NCI-H2171 treated with DMSO at 0.1 percent for 48 hours (cell line): ENCODE measurements at regions not wholly inside any gene's neighbourhood (a gene's known extent, or its start where the extent isn't known, plus 50 kb on each side); places are given as distances from the start of the nearest gene placed in this dataset.

Experiments
- DNase-seq: peaks from one replicate; lab custom pipeline; 2025; lab: John Stamatoyannopoulos, UW

DNA sequence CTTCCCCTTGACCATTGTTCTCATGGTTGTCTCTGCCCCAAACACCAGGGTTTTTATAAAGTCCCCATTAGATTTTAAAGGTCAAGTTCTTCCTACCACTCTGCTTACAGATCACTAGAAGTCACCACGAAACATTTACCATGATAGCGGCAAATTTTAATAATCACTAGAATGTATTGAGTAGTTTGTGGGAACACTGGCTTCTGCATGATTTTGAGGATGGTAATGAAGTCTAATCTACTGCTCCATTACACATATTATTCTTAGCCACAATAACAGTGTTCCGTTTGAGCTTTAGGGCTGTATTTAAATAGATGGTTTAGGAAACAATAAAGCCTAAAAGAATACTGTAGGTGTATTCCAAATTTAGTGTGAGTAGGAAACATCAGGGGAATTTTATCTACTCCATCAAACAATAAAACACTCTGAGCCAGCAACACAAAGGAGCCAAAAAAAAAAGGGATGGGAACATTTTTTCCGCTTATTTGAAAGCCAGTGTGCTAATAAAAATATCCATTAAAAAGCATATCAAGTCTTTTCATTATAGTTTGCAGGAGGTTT lies 49.7 kb downstream of the KLF12 start:
- DNase-seq = no peak

DNA sequence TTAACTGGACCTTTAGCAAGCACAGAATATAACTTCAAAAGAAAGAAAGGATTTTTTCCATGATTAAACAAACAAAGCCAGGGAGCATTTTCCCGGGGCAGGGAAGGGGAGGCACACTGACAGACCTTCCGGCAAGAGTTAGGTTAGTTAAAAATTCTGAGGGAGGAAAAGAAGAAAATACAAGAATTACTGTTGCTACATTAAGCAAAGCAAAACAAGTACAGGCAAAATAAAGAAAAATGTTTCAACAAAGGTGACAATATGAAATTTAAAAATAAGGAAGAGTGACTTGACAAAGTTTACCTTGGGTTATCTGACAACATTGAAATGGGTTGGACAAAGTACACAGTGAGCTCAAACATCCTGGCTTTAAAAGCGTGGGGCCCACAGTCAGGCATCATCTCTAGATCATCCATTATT lies 51.5 kb downstream of the KLF12 start:
- no peak for DNase-seq

DNA sequence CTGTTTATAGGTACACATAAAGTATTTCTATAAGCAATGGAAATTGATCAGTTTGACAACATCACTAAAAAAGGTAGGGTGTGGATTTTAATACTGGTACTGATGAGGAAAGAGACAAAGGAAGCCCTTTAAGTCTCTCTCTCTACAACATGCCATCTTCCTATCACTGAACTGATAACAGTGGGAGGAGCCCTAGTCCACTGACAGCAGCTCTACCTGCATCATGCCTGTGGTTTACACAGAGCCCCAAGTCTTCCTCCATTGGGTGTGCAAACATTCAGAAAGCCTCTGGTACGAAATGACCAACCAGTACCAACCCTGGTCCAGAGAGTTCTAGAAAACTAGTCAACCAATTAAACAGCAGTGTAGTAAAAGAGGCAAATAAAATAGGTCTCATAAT lies 53.4 kb downstream of the KLF12 start:
- no peak for DNase-seq

DNA sequence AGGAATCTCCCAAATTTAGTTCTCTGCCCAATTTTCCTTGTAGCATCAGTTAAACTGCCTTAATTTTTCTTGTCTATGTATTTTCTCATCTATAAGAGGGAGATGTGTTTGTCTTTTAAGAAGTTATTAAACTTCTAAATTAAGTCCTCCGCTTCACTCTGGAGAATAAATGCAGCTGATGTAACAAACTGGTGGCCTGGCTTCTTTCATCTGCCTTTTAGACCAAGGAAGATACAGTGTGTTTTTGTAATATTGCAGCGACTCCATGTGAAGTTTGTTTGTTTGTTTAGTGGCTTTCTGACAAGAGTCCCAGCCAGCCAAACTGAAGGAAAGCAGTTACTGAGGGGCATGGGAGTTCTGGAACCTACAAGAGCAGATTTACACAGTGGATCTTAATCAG lies 56.4 kb downstream of the KLF12 start:
- no peak for DNase-seq

DNA sequence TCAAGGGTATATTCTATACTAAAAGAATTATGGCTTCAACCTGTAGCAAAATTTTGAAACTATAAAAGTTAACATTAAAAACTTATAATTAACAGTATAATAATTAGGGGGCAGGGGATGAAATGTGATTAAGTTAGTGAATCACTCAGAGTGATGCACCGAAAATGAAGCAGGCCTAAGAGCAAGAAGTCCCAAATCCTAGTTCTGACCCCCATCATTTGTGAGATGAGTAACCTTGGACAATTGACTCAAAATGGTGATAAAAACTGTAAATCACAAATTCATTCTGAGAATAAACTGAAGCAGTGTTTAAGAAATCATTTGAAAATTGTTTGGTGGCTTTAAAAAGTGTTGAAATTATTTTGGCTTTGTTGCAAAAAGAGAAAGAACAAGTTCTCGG lies 56.8 kb downstream of the KLF12 start:
- DNase-seq = no peak

DNA sequence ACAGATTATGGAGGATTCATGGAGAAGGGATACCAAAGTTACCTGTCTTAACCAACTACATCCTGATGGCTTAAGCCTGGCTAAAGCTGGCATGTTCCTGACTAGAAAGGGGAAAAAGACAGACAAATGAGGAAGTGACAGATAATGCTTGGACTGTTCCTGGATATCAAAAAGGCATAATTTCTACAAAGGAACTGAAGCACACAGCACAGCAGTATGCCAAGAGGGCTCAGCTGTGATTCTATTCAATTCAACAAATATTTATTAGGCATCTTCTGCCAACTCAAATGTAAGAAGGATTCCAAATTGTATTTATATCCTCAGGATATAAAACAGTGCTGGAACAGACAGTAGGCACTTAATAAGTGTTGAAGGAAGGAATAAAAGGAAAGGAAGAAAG lies 59.5 kb downstream of the KLF12 start:
- no peak for DNase-seq

DNA sequence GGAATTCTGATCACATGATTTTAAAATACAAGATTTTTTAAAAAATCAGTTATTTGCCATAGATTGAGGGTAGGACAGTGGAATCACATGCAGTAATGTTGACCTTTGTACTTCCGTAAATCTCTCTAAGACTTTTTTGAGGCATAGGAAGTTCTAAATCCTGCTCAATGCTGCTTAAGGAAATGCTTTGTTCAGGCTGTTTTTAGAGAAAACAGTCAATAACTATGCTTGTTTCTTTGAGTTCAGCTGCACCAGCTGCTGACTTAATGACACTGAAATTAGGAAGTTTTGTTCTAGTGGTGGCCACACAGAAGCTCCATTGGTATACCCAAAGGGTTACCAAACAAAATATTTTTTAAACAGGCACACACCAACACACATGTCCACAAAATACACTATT lies 60.9 kb downstream of the KLF12 start:
- DNase-seq = no peak

DNA sequence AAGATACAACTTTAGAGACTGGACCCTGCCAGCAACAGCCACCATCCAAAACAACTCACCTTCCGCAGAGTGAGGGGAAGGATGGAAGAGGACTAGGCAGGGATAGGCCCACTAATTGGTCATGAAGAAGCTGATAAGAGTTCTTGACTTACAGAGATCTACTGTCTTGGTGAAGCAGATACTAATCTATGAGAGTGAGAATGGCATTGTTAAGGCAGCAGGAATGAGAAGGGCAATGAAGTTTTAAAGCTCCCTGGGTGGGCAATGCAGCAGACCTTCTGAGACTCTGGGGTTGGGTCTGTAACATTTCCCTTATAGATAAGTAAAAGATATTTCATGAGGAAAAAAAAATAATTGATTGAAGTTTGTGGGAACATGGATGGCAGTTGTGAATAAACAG lies 63.7 kb downstream of the KLF12 start:
- DNase-seq = no peak

DNA sequence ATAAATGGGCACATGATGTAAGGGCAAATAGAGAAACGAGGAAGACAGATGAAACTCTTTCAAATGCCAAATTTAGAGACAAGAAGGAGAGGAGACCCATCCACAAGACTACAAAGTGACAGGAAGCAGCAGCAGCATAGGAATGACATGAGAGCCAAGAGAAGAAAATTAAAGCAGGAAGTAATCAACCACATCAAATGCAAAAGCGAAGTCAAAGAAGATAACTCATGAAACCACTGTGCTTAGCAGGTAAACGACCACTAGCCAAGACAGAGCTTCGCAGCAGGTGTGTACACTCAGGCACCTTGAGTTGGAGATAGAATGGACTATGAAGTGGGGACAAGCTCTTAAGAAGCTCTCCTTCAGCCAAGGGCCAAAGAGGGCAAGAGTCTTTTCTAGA lies 64.1 kb downstream of the KLF12 start:
- DNase-seq = no peak

DNA sequence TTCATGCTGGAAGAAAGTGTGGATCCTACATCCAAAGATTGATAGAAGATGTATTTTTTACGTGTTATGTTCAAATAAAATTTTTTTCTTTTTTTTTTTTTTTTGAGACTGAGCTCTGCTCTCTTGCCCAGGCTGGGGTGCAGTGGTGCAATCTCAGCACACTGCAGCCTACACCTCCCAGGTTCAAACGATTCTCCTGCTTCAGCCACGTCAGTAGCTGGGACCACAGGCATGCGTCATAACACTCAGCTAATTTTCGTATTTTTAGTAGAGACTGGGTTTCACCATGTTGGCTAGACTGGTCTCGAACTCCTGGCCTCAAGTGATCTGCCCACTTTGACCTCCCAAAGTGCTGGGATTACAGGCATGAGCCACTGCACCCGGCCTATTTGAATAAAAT lies 65.7 kb downstream of the KLF12 start:
- DNase-seq = no peak

DNA sequence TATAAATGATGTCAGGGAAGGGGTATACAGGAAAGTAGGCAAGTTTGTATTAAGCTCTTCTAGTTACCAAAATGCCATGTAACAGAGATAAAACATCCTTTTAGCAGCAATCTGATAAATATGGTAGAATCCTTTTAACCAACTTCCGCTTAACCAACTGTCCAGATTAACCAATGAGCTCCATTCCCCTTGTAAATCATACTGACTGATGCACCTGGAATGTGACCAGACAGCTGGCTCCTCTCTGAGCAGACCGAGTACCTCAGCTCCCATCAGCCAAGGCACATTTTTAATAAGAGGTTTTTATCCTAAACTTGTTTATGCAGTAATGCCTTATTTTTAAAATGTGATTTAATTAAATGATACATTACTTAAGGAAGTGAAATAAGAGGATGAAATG lies 66.4 kb downstream of the KLF12 start:
- DNase-seq = peak; percentile 11

DNA sequence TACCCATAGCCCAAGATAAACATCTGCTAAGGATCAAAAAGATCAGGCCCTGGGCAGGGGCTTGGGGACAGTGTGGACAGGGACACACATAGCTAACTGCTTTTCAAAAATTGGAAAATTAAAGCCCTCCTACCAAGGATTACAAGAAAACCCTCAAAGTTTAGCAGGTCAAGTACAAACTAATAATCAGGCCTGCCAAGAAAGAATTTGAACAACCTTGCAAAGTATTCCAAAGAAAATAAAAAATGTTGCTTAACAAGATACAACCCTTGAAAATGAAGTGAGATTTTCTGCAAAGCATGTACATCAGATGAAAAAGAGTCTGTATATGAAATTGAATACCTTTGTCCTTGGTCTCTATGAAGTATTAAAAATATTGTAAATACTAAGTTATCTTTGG lies 67.3 kb downstream of the KLF12 start:
- no peak for DNase-seq

DNA sequence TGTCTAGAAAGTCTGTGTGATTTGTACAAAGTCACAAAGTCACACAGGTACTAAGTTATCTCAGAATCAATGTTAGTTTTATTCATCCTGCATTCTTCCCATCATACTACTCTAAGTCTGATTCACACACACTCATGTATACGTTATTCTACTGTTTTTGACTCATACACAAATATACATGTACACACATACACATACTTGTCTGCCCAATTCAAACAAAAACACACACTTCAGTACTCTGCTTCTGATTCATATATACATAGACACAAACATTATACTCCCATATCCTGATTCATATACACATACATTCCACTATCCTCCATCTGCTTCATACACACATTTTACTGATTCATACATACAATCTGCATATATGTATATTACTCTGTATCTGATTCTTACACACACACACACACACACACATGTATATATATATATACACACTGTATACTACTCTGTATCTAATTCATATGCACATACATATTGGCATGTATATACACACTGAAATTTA lies 69.3 kb downstream of the KLF12 start:
- no peak for DNase-seq

DNA sequence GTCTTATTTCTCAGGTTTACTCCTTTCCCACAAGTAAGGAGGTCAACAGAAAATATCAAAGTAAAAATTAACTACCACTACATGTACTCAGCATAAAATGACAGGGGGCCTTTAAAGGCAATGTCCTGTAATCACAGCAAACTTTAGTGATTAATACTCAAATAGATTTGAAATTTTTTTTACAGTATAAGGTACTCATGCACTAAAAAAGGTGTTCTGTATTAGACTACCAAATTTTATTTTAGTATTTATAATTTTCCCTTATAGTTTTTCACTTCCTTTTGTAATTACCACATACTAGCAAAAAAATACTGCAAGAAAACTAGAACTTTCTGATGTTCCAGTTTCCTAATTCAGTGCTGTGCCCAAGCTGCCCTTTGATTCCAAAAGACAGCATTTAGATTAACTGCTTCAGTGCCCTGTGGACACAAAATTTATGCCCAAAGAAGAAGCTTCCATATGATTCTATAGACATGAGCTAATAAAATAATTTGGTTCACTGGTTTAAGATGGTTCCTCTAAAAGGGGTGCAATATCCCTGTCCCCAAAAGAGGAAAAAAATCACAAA lies 70.6 kb downstream of the KLF12 start:
- no peak for DNase-seq

DNA sequence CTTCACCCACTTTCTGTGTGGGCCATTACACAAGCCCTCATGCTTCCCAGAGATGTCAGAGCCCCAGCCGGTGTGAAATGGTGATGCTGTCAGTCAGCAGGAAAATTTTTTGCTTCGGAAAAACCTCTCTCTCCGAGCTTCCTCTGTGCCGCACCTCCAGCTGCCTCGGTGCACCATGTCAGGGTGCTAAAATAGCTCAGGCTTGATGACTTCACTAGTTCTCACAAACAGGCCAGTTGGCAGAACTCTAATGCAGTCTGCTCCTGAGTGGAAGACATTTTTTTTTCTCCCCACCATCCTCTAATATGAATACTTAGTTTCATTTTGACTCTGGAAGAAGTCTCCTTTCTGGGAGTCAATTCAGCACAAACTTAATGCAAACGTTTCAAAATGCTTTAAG lies 71.3 kb downstream of the KLF12 start:
- DNase-seq = peak; percentile 55

DNA sequence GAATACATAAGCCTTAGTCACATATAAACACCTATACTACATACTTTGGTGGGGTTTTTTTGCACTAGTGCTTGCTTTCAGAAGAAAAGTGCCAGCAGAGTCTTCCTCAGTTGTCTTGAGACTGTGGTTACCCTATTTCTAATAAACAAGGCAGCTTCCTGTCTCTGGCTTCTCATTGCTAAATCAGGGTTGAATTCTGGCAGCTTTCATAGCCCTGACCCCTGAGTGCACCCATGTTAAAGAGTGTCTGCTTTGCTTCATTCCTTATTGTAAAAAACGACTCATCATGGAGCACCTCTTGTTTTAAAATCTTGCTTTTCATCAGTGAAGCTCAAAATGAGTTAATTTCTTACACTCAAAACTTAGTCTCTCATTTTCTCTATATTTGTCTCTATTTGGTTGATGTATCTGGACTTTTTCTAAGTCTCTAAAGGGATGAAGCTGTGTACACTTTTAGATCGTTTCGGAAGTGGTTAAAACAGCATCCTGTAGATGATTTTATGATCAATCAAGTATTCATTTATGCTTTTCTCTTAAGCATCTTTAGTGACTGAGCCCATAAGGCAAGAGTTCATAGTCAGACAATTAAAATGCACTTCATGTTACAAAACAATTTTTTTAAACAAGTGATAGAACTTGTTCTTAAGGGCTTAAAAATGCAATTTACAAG lies 72.1 kb downstream of the KLF12 start:
- DNase-seq = no peak

DNA sequence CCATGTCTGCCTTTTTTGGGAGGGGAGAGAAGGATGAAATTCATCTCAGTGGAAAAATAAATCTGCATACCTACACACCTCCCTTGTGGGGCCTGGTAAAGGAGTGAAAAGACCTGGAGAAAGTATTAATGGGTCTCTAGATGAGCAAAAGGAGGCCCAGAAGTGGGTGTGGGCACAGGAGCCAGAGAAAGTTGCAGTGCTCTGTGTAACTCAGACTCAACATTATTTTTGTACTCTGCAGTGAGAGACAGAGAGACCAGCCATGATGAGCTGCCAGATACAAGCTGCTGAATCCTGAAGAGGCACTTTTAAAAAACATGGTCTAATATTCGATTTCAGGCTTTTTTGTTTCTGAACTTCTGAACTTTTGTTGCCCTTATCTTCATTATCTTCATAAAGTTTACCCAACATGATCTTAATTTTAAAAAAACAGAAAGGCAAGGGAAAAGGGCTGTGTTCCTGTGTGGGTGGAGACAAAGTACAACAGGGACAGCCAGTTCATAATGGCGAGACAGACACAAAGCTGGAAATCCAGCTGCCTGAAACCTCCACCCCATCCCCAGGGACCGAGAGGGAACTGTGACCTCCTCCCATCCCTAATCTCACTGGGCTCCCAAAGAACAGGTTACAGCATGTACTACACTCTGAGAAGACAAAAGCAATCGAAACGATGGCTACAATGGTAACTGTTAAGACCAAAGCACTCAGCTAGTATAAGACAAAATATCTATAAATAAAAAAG lies 77.2 kb downstream of the KLF12 start:
- DNase-seq = peak; percentile 94

DNA sequence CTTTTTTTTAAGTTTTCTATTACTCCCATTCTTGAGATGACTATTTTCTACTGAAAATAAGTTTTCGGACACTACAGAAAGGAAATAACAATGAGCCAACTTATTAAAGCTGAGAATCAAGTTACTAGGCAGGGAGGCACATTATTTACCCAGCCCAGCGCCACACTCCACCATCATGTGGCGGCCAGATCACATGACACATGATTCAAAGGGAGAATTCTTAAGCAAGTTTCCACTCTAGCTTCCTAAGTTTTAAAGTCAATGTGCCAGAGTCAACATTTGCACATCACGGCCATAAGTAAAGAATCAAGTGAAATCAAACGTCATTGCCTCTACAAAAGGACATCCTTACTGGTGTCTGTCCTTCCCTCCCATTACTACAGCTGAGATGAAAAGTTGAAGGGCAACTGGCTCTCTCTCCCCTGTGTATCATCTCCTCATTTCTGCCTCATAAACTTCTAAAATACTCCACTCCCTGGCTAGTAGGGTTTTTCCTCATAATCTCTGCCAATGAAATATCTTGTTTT lies 81.7 kb downstream of the KLF12 start:
- no peak for DNase-seq

DNA sequence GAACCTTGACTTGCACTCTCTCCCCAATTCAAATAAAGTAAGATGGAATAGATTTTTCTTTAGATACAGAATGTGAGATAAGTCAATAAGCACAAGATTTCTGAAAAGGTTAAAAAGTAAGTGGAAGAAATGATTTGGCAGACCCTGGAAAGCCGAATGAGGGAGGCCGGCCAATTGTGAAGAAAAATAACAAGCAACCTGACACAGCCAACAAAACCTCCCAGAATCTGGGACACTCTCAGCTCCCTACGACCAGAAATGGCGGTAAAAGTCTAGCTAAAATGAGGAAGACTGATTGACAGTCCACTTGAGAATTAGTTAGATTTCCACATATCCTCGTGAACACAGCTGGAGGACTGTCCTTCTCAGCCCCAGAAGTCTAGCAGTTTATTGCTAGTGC lies 85.4 kb downstream of the KLF12 start:
- DNase-seq = no peak

DNA sequence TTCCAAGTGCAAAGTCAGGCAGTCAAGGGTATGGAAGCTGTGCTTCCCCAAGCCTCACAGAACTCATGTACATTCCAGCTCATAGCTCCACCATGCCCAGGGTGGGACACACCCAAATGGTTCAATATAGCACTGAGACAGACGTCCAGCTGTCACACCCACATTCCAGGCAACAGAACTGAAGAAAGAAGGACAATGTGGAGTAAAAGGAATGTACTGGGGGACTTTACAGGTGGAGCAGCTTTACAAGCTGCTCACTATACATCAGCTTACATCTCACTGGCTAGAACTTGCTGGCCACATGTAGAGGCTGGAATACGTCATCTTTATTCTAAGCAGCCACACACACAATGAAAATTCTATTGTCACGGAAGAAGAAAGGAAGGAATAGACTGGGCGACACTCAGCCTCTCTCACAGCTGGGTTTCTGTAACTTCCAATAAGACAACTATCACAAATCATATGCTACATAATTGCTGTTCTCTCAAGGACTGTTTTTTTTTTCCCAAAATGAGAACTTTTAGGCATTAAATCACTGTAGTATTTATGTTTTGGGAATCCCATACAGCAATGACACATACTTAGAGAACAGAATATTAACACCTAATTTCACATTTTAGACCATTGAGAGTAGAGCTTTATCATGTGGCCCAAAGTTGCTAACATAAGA lies 86.1 kb downstream of the KLF12 start:
- no peak for DNase-seq

DNA sequence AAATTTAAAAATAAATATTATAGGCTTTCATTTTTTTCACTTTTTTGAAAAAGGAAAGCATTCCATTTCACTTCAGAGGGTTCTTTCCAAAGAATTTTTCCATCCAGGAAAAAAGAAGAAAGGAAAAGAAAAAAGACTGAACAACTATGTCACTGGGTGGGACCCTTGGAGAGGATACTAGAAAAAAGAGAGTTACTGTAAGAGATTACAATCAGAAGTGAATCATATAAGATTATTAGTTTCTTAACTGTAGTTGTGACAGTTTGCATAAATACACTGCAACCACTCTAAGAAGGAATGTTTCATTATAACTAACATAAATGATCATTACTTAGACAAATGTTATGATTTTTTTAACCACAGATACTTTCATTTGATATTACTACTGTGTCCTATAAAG lies 87.8 kb downstream of the KLF12 start:
- no peak for DNase-seq

DNA sequence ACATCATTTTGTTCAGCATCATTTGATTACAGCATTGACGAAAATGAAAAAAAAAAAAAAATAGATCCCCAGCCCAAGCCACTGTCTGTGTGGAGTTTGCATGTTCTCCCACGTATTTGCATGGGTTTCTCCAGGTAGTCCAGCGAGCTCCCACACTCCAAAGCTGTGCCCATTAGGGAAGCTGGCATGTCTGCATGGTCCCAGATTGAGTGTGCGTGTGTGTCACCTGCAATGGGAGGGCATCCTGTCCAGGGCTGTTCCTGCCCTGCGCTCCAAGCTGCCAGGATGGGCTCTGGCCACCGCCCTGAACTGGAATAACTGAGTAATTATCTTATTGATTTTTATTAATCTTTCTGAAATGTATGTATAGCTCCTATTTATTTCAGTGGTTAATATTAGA lies 88.6 kb downstream of the KLF12 start:
- no peak for DNase-seq
